Progenitor cell of endocrine pancreas (in vitro differentiated cells): ENCODE measurements at regions not wholly inside any gene's neighbourhood (a gene's known extent, or its start where the extent isn't known, plus 50 kb on each side); places are given as distances from the start of the nearest gene placed in this dataset.

Experiments used
- DNase-seq: peaks from one replicate; pipeline ENCODE4 v3.0.0; 2021; ENCODE audit warnings: low spot score; ENCODE audit not compliant: unreplicated experiment
- H3K27ac Mint-ChIP-seq: 2 replicates; pipeline ENCODE4 v1.8.0; 2021; ENCODE audit warnings: mild to moderate bottlenecking, moderate library complexity, mixed read lengths
- H3K27me3 Mint-ChIP-seq: 2 replicates; pipeline ENCODE4 v1.8.0; 2021; ENCODE audit warnings: mixed read lengths
- H3K36me3 Mint-ChIP-seq: 2 replicates; pipeline ENCODE4 v1.8.0; 2022; ENCODE audit warnings: mixed read lengths; ENCODE audit not compliant: insufficient read depth
- H3K4me1 Mint-ChIP-seq: 2 replicates; pipeline ENCODE4 v1.8.0; 2021; ENCODE audit warnings: low read depth, mixed read lengths
- H3K4me3 Mint-ChIP-seq: 2 replicates; pipeline ENCODE4 v1.8.0; 2021; ENCODE audit warnings: low read depth, mild to moderate bottlenecking, moderate library complexity, mixed read lengths
- H3K9me3 Mint-ChIP-seq: 2 replicates; pipeline ENCODE4 v1.8.0; 2021; ENCODE audit warnings: low read depth, mixed read lengths
- TF ChIP-seq, protein P1 (sequence below): fragments of 200-600 bp; sonication (generic); IDR thresholded peaks from one replicate; pipeline ENCODE4 v1.5.0; 2021; ENCODE audit warnings: antibody characterized with exemption, mild to moderate bottlenecking; ENCODE audit not compliant: unreplicated experiment

- no peak overlapping the region for H3K27ac Mint-ChIP-seq
- no peak overlapping the region for H3K4me3 Mint-ChIP-seq
- H3K27me3 Mint-ChIP-seq = no peaks in the 10 kb centered on the region
- no peaks in the 10 kb centered on the region for H3K36me3 Mint-ChIP-seq
- TF ChIP-seq, protein P1, sequence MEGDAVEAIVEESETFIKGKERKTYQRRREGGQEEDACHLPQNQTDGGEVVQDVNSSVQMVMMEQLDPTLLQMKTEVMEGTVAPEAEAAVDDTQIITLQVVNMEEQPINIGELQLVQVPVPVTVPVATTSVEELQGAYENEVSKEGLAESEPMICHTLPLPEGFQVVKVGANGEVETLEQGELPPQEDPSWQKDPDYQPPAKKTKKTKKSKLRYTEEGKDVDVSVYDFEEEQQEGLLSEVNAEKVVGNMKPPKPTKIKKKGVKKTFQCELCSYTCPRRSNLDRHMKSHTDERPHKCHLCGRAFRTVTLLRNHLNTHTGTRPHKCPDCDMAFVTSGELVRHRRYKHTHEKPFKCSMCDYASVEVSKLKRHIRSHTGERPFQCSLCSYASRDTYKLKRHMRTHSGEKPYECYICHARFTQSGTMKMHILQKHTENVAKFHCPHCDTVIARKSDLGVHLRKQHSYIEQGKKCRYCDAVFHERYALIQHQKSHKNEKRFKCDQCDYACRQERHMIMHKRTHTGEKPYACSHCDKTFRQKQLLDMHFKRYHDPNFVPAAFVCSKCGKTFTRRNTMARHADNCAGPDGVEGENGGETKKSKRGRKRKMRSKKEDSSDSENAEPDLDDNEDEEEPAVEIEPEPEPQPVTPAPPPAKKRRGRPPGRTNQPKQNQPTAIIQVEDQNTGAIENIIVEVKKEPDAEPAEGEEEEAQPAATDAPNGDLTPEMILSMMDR = no peak
- H3K9me3 Mint-ChIP-seq = no peaks in the 10 kb centered on the region
- no peak for DNase-seq
- H3K4me1 Mint-ChIP-seq = no peaks in the 10 kb centered on the region
These were observed 63.1 kb upstream of the TFEC start for GRCh38 chr7:116093516-116094301.

GRCh38 chr7:116095396-116095795 is 64.8 kb upstream of the TFEC start:
- Mint-ChIP-seq H3K4me3 (no peak overlapping the region), H3K4me1 (no peaks in the 10 kb centered on the region), H3K27ac (no peak overlapping the region), H3K9me3 (no peaks in the 10 kb centered on the region), H3K27me3 (no peaks in the 10 kb centered on the region), H3K36me3 (no peaks in the 10 kb centered on the region)
- TF ChIP-seq, protein P1 = no peak
- DNase-seq = no peak

- Mint-ChIP-seq H3K27ac (no peak overlapping the region), H3K4me1 (no peaks in the 10 kb centered on the region), H3K36me3 (no peaks in the 10 kb centered on the region), H3K27me3 (no peaks in the 10 kb centered on the region), H3K9me3 (no peaks in the 10 kb centered on the region), H3K4me3 (no peak overlapping the region)
- DNase-seq = no peak
- TF ChIP-seq, protein P1 = peak; percentile 37
These were observed 66.9 kb upstream of the TFEC start for GRCh38 chr7:116097365-116098009.

DNA sequence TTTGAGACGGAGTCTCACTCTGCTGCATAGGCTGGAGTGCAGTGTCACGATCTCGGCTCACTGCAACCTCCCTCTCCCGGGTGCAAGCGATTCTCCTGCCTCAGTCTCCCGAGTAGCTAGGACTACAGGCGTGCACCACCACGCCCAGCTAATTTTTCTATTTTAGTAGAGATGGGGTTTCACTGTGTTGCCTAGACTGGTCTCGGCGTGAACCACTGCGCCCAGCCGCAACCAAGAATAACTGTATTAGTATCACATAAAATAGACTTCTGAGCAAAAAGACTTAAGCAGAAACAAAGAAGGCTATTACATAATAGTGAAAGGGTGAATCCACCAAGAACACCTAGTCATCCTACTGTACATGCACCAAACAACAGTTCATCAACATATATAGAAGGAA is 67.6 kb upstream of the TFEC start:
- no peak overlapping the region for H3K27ac Mint-ChIP-seq
- H3K4me1 Mint-ChIP-seq = no peaks in the 10 kb centered on the region
- H3K27me3 Mint-ChIP-seq = no peaks in the 10 kb centered on the region
- no peaks in the 10 kb centered on the region for H3K9me3 Mint-ChIP-seq
- no peak for DNase-seq
- TF ChIP-seq, protein P1 = no peak
- no peaks in the 10 kb centered on the region for H3K36me3 Mint-ChIP-seq
- no peak overlapping the region for H3K4me3 Mint-ChIP-seq

DNA sequence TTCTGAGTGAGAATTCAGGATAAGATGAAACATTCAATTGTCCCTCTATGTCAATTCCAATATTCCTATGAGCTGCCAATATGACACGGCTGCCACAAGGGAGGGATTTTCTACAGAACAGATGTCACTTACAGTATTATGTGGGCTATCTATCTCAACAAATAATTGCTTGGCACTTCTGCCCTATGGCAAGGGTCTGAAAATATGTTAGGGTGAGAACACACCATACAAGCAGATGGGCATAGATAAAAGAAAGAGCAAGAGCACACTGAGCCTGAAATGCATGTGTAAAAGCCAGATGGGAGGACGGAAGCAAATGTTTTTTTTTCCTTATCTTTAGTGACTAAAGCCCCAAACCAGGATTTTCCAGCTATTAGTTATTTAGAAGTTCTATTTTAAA is 70.1 kb upstream of the TFEC start:
- Mint-ChIP-seq H3K9me3 (no peaks in the 10 kb centered on the region), H3K27me3 (no peaks in the 10 kb centered on the region), H3K4me1 (no peaks in the 10 kb centered on the region), H3K27ac (no peak overlapping the region), H3K4me3 (no peak overlapping the region), H3K36me3 (no peaks in the 10 kb centered on the region)
- TF ChIP-seq, protein P1 = no peak
- DNase-seq = no peak
